GM23338 (cell line): ENCODE measurements at regions not wholly inside any gene's neighbourhood (a gene's known extent, or its start where the extent isn't known, plus 50 kb on each side); places are given as distances from the start of the nearest gene placed in this dataset.
"Not testable (repeated sequence)": the region's sequence is repeated elsewhere in the genome, so short reads cannot be mapped to it uniquely, and the experiment has no call there.

ENCODE experiments used
- ATAC-seq: fragments of 200-7000 bp; cut with Tn5 transposase; 3 replicates; pipeline ENCODE4 v1.9.1; 2020
- DNase-seq: peaks from one replicate; pipeline ENCODE4 v3.0.0-alpha.2; 2015; ENCODE audit warnings: low spot score
- H2AFZ ChIP-seq: fragments of 200-600 bp; sonication (generic); 2 replicates; pipeline ENCODE4 v1.8.0; 2016; ENCODE audit warnings: antibody characterized with exemption, mild to moderate bottlenecking, moderate library complexity
- H3F3A ChIP-seq: fragments of 200-600 bp; sonication (generic); replicated peaks from 2 replicates; pipeline ENCODE4 v1.8.0; 2017; ENCODE audit warnings: antibody characterized with exemption, mixed run types, low read depth
- H3K27ac ChIP-seq: fragments of 200-600 bp; sonication (generic); 2 replicates; pipeline ENCODE4 v1.6.1; 2016; ENCODE audit warnings: low read depth
- H3K27me3 ChIP-seq: fragments of 200-600 bp; sonication (generic); 2 replicates; pipeline ENCODE4 v1.8.0; 2016; ENCODE audit warnings: mild to moderate bottlenecking, mixed run types, moderate library complexity; ENCODE audit not compliant: insufficient read depth
- H3K36me3 ChIP-seq: fragments of 200-600 bp; sonication (generic); 2 replicates; pipeline ENCODE4 v1.8.0; 2016; ENCODE audit warnings: mild to moderate bottlenecking; ENCODE audit not compliant: insufficient read depth
- H3K4me1 ChIP-seq: fragments of 200-600 bp; sonication (generic); 2 replicates; pipeline ENCODE4 v1.8.0; 2016; ENCODE audit warnings: mild to moderate bottlenecking, moderate library complexity; ENCODE audit not compliant: insufficient read depth
- H3K4me2 ChIP-seq: fragments of 200-600 bp; sonication (generic); 2 replicates; pipeline ENCODE4 v1.7.1; 2017; ENCODE audit warnings: mixed run types
- H3K4me3 ChIP-seq: fragments of 200-600 bp; sonication (generic); 2 replicates; pipeline ENCODE4 v1.6.1; 2016; ENCODE audit warnings: mixed run types
- H3K79me2 ChIP-seq: fragments of 200-600 bp; sonication (generic); replicated peaks from 2 replicates; pipeline ENCODE4 v1.8.0; 2017; ENCODE audit warnings: mild to moderate bottlenecking; ENCODE audit not compliant: insufficient read depth
- H3K9me2 ChIP-seq: fragments of 200-600 bp; sonication (generic); 2 replicates; pipeline ENCODE4 v1.8.0; 2017; ENCODE audit not compliant: insufficient read depth
- H4K20me1 ChIP-seq: fragments of 200-600 bp; sonication (generic); replicated peaks from 2 replicates; pipeline ENCODE4 v1.8.0; 2017; ENCODE audit warnings: mild to moderate bottlenecking; ENCODE audit not compliant: insufficient read depth
- H3K27ac Mint-ChIP-seq: 2 replicates; pipeline ENCODE4 v1.8.0; 2020; ENCODE audit warnings: inconsistent platforms, mild to moderate bottlenecking, moderate library complexity, mixed read lengths
- H3K27me3 Mint-ChIP-seq: 3 replicates; pipeline ENCODE4 v1.8.0; 2022; ENCODE audit warnings: low read depth, mild to moderate bottlenecking, moderate library complexity, mixed read lengths, inconsistent platforms; ENCODE audit not compliant: insufficient read depth, poor library complexity
- H3K36me3 Mint-ChIP-seq: 3 replicates; pipeline ENCODE4 v1.8.0; 2021; ENCODE audit warnings: low read depth, mild to moderate bottlenecking, inconsistent platforms, moderate library complexity, mixed read lengths
- H3K4me1 Mint-ChIP-seq: 3 replicates; pipeline ENCODE4 v1.8.0; 2020; ENCODE audit warnings: mild to moderate bottlenecking, inconsistent platforms, mixed read lengths
- H3K4me3 Mint-ChIP-seq: 3 replicates; pipeline ENCODE4 v1.8.0; 2021; ENCODE audit warnings: moderate library complexity, mild to moderate bottlenecking, inconsistent platforms, mixed read lengths
- H3K9me3 Mint-ChIP-seq: 3 replicates; pipeline ENCODE4 v1.8.0; 2020; ENCODE audit warnings: moderate library complexity, mild to moderate bottlenecking, inconsistent platforms, mixed read lengths
- EZH2phosphoT487 ChIP-seq: fragments of 200-600 bp; sonication (generic); IDR thresholded peaks from one replicate; pipeline ENCODE4 v1.8.1; 2018; ENCODE audit warnings: antibody characterized with exemption; ENCODE audit not compliant: unreplicated experiment
- JUNB ChIP-seq: IDR thresholded peaks from one replicate; pipeline ENCODE4 v1.6.1; 2016; ENCODE audit warnings: antibody characterized with exemption; ENCODE audit not compliant: unreplicated experiment
- NANOG ChIP-seq: IDR thresholded peaks from 2 replicates; pipeline ENCODE4 v1.6.1; 2016; ENCODE audit warnings: antibody characterized with exemption, borderline replicate concordance
- ZNF114 ChIP-seq: fragments of 250-450 bp; sonication (Bioruptor Pico); IDR thresholded peaks from 2 replicates; pipeline ENCODE4 v1.5.0; 2020; ENCODE audit warnings: mild to moderate bottlenecking, moderate library complexity
- ZNF331 ChIP-seq: fragments of 250-450 bp; sonication (Bioruptor Pico); IDR thresholded peaks from 2 replicates; pipeline ENCODE4 v1.5.0; 2020; ENCODE audit warnings: low read depth, mild to moderate bottlenecking, moderate library complexity
- TF ChIP-seq, protein P1 (sequence below): IDR thresholded peaks from 2 replicates; pipeline ENCODE4 v1.6.1; 2016; ENCODE audit warnings: antibody characterized with exemption
- TF ChIP-seq, protein P2 (sequence below): IDR thresholded peaks from one replicate; pipeline ENCODE4 v1.6.1; 2018; ENCODE audit warnings: antibody characterized with exemption; ENCODE audit not compliant: unreplicated experiment
- TF ChIP-seq, protein P3 (sequence below): fragments of 250-450 bp; sonication (Bioruptor Pico); IDR thresholded peaks from 2 replicates; pipeline ENCODE4 v1.5.0; 2020; ENCODE audit warnings: mild to moderate bottlenecking, moderate library complexity

DNA sequence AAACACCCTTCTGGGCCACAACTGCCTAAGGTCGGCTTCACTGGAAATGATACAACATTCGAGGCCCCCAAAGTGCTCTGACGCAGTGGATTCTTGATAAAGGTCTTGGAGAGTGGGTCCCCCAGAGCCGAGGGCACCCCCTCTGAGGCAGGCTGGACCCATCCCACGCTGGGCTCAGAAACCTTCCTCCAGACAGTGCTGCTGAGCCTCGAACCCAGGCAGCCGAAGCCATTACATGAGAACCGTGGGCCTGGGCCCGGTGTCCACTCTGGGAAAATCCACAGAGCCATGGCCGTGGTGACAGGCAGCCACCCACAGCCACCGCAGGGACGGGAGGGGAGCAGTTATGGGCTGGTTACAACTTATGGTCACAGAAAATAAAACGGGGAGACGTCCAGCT, 81.4 kb upstream of the ID2 start (continued):
- TF ChIP-seq, protein P1, sequence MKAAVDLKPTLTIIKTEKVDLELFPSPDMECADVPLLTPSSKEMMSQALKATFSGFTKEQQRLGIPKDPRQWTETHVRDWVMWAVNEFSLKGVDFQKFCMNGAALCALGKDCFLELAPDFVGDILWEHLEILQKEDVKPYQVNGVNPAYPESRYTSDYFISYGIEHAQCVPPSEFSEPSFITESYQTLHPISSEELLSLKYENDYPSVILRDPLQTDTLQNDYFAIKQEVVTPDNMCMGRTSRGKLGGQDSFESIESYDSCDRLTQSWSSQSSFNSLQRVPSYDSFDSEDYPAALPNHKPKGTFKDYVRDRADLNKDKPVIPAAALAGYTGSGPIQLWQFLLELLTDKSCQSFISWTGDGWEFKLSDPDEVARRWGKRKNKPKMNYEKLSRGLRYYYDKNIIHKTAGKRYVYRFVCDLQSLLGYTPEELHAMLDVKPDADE: no peak

DNA sequence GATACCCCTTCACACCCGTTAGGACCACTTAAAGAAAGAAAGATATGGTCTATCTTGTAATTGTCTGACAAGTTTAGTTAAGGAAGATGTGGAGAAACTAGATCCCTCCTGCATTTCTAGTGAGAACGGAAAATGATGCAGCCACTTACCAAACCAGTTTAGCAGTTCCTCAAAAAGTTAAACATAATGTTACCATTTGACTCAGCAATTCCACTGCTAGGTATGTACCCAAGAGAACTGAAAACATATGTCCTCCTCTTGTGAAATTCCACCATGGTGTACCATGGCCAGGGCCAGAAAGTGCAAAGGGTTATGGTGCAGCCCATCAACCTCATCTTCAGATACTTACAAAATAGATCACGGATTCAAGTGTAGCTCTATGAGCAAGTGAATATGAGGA, 79.0 kb upstream of the ID2 start:
- H3K4me3 ChIP-seq: no peak overlapping the region
- TF ChIP-seq, protein P1: no peak
- no peak for TF ChIP-seq ZNF114 (CRISPR knock-in tag)
- no peak for TF ChIP-seq EZH2phosphoT487
- TF ChIP-seq, protein P2, sequence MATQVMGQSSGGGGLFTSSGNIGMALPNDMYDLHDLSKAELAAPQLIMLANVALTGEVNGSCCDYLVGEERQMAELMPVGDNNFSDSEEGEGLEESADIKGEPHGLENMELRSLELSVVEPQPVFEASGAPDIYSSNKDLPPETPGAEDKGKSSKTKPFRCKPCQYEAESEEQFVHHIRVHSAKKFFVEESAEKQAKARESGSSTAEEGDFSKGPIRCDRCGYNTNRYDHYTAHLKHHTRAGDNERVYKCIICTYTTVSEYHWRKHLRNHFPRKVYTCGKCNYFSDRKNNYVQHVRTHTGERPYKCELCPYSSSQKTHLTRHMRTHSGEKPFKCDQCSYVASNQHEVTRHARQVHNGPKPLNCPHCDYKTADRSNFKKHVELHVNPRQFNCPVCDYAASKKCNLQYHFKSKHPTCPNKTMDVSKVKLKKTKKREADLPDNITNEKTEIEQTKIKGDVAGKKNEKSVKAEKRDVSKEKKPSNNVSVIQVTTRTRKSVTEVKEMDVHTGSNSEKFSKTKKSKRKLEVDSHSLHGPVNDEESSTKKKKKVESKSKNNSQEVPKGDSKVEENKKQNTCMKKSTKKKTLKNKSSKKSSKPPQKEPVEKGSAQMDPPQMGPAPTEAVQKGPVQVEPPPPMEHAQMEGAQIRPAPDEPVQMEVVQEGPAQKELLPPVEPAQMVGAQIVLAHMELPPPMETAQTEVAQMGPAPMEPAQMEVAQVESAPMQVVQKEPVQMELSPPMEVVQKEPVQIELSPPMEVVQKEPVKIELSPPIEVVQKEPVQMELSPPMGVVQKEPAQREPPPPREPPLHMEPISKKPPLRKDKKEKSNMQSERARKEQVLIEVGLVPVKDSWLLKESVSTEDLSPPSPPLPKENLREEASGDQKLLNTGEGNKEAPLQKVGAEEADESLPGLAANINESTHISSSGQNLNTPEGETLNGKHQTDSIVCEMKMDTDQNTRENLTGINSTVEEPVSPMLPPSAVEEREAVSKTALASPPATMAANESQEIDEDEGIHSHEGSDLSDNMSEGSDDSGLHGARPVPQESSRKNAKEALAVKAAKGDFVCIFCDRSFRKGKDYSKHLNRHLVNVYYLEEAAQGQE: no peak
- TF ChIP-seq ZNF331 (CRISPR knock-in tag): no peak
- TF ChIP-seq, protein P3, sequence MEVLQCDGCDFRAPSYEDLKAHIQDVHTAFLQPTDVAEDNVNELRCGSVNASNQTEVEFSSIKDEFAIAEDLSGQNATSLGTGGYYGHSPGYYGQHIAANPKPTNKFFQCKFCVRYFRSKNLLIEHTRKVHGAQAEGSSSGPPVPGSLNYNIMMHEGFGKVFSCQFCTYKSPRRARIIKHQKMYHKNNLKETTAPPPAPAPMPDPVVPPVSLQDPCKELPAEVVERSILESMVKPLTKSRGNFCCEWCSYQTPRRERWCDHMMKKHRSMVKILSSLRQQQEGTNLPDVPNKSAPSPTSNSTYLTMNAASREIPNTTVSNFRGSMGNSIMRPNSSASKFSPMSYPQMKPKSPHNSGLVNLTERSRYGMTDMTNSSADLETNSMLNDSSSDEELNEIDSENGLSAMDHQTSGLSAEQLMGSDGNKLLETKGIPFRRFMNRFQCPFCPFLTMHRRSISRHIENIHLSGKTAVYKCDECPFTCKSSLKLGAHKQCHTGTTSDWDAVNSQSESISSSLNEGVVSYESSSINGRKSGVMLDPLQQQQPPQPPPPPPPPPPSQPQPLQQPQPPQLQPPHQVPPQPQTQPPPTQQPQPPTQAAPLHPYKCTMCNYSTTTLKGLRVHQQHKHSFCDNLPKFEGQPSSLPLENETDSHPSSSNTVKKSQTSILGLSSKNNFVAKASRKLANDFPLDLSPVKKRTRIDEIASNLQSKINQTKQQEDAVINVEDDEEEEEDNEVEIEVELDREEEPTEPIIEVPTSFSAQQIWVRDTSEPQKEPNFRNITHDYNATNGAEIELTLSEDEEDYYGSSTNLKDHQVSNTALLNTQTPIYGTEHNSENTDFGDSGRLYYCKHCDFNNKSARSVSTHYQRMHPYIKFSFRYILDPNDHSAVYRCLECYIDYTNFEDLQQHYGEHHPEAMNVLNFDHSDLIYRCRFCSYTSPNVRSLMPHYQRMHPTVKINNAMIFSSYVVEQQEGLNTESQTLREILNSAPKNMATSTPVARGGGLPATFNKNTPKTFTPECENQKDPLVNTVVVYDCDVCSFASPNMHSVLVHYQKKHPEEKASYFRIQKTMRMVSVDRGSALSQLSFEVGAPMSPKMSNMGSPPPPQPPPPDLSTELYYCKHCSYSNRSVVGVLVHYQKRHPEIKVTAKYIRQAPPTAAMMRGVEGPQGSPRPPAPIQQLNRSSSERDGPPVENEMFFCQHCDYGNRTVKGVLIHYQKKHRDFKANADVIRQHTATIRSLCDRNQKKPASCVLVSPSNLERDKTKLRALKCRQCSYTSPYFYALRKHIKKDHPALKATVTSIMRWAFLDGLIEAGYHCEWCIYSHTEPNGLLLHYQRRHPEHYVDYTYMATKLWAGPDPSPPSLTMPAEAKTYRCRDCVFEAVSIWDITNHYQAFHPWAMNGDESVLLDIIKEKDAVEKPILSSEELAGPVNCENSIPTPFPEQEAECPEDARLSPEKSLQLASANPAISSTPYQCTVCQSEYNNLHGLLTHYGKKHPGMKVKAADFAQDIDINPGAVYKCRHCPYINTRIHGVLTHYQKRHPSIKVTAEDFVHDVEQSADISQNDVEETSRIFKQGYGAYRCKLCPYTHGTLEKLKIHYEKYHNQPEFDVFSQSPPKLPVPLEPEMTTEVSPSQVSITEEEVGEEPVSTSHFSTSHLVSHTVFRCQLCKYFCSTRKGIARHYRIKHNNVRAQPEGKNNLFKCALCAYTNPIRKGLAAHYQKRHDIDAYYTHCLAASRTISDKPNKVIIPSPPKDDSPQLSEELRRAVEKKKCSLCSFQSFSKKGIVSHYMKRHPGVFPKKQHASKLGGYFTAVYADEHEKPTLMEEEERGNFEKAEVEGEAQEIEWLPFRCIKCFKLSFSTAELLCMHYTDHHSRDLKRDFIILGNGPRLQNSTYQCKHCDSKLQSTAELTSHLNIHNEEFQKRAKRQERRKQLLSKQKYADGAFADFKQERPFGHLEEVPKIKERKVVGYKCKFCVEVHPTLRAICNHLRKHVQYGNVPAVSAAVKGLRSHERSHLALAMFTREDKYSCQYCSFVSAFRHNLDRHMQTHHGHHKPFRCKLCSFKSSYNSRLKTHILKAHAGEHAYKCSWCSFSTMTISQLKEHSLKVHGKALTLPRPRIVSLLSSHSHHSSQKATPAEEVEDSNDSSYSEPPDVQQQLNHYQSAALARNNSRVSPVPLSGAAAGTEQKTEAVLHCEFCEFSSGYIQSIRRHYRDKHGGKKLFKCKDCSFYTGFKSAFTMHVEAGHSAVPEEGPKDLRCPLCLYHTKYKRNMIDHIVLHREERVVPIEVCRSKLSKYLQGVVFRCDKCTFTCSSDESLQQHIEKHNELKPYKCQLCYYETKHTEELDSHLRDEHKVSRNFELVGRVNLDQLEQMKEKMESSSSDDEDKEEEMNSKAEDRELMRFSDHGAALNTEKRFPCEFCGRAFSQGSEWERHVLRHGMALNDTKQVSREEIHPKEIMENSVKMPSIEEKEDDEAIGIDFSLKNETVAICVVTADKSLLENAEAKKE: no peak
- no peak for TF ChIP-seq NANOG
- no peak for TF ChIP-seq JUNB
- Mint-ChIP-seq H3K9me3 (no peaks in the 10 kb centered on the region), H3K4me3 (no peak overlapping the region), H3K27ac (no peak overlapping the region), H3K36me3 (no peaks in the 10 kb centered on the region), H3K4me1 (no peaks in the 10 kb centered on the region; the same call in 2 of the 3 replicates), H3K27me3 (peaks cover 2% of the 10 kb centered on the region)
- DNase-seq (no peak), ATAC-seq (no peak)
- H3K27ac ChIP-seq: no peak overlapping the region
- no peaks in the 10 kb centered on the region for H3K36me3 ChIP-seq
- H4K20me1 ChIP-seq: no peaks in the 10 kb centered on the region
- H3K27me3 ChIP-seq: no peaks in the 10 kb centered on the region
- H3K4me1 ChIP-seq: no peaks in the 10 kb centered on the region
- H2AFZ ChIP-seq: no peak overlapping the region
- no peaks in the 10 kb centered on the region for H3K9me2 ChIP-seq
- H3K4me2 ChIP-seq: no peak overlapping the region
- H3F3A ChIP-seq: no peaks in the 10 kb centered on the region
- H3K79me2 ChIP-seq: no peaks in the 10 kb centered on the region

DNA sequence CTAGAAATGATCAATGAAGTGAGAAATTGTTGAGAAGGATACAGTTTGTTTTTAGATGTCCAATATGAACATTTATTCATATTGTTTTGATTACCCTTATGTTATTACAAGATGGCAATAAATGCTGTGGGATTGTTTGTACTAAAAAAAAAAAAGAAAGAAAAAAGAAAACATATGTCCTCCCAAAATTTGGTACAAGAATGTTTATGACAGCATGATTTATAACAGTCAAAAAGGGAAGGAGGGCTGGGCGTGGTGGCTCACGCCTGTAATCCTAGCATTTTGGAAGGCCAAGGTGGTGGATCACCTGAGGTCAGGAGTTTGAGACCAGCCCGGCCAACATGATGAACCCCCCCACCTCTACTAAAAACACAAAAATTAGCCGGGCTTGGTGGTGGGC, 78.5 kb upstream of the ID2 start:
- H3K27ac ChIP-seq: not testable (repeated sequence)

More for the DNA sequence above, 78.5 kb upstream of the ID2 start:
- H2AFZ ChIP-seq, H3K79me2 ChIP-seq, ATAC-seq, H3K9me2 ChIP-seq, H4K20me1 ChIP-seq, H3K4me3 ChIP-seq, H3K27me3 Mint-ChIP-seq, H3K36me3 Mint-ChIP-seq, H3K36me3 ChIP-seq, H3K4me2 ChIP-seq, H3K27ac Mint-ChIP-seq, DNase-seq, H3K9me3 Mint-ChIP-seq, H3K4me3 Mint-ChIP-seq, H3K4me1 ChIP-seq, H3K4me1 Mint-ChIP-seq, H3F3A ChIP-seq, H3K27me3 ChIP-seq: not testable (repeated sequence)
